ENCODE measurements at regions not wholly inside any gene's neighbourhood (a gene's known extent, or its start where the extent isn't known, plus 50 kb on each side); places are given as distances from the start of the nearest gene placed in this dataset.
A peak's percentile ranks its signal among the peaks of the same experiment; 100 is the strongest.
"Not testable (repeated sequence)": the region's sequence is repeated elsewhere in the genome, so short reads cannot be mapped to it uniquely, and the experiment has no call there.

DNA sequence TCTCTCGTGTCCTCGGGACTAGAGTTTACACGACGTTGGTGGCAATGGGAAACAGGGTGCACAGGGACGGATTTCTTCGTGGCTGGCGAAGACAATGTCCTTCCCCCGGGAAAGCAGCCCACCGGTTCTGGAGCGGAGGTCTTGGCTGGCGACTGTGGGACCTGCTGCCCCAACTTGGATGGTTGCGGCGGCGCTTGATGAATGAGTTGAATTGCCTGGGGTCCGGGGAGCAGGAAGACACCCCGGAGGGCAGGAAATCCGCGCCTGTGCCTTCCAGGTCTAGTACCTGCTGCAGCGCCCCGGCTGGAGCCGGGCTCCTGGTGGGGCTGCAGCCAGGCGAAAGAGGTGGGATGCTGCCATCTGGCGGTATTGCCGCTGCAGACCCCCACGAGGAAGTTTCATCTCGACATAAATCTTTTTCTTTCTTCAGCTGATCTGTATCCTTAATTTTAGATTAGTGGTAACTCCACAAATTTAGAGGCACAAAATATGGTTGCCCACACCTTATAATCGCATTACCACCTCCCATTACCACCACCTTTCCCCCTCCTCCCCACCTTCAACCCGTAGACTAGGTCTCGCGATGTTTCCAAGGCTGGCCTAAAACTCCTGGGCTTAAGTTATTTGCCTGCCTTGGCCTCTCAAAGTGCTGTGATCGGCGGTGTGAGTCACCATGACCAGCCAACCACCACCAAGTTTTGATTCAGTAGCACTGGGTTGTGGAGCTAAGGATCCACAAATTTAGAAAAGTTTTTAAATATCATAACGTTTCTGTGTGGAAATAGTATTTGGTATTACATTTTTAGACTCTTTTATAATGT lies 1929.7 kb upstream of the DEFB115 start:
- DNase-seq (ENCODE audit: low spot score); H3K27ac Mint-ChIP-seq; H3K4me3 Mint-ChIP-seq; ATAC-seq; H3K27me3 Mint-ChIP-seq; H3K4me1 Mint-ChIP-seq (ENCODE audit: low read depth in 2 of 2): not testable (repeated sequence)
- peaks cover 30% of the 10 kb centered on the region for H3K36me3 Mint-ChIP-seq
- H3K9me3 Mint-ChIP-seq = peaks cover 25% of the 10 kb centered on the region

DNA sequence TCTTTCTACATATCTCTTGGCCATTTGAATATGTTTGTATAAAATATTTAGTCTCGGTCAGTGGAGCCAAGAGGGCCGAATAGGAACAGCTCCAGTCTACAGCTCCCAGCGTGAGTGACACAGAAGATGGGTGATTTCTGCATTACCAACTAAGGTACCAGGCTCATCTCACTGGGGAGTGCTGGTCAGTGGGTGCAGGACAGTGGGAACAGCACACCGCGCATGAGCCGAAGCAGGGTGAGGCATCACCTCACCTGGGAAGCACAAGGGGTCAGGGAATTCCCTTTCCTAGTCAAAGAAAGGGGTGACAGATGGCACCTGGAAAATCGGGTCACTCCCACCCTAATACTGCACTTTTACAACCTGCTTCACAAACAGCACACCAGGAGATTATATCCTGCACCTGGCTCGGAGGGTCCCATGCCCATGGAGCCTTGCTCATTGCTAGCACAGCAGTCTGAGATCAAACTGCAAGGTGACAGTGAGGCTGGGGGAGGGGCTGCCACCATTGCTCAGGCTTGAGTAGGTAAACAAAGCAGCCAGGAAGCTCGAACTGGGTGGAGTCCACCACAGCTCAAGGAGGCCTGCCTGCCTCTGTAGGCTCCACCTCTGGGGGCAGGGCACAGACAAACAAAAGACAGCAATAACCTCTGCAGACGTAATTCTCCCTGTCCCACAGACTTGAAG lies 1926.9 kb upstream of the DEFB115 start:
- not testable (repeated sequence) for H3K4me3 Mint-ChIP-seq; H3K27ac Mint-ChIP-seq; H3K4me1 Mint-ChIP-seq (ENCODE audit: low read depth in 2 of 2); ATAC-seq; DNase-seq (ENCODE audit: low spot score); H3K27me3 Mint-ChIP-seq
- Mint-ChIP-seq H3K9me3 (peaks cover 41% of the 10 kb centered on the region), H3K36me3 (peaks cover 36% of the 10 kb centered on the region)

DNA sequence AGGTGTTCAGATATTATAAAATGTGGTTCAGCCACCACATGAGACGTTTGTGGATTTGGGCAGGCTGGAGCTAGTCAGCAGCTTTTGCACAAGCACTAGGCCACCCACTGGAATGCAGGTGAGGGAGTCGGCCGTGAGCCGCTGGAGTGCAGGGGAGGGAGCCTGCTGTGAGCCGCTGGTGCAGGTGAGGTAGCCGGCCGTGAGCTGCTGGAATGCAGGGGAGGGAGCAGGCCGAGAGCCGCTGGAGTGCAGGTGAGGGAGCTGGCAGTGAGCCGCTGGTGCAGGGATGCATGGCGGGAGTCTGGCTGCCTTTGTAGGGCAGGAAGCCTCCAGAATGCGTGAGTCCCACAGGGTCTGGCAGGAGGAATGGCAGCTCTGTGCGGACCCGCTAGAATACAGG lies 1907.6 kb upstream of the DEFB115 start:
- no peak overlapping the region for H3K27ac Mint-ChIP-seq
- ATAC-seq = no peak

DNA sequence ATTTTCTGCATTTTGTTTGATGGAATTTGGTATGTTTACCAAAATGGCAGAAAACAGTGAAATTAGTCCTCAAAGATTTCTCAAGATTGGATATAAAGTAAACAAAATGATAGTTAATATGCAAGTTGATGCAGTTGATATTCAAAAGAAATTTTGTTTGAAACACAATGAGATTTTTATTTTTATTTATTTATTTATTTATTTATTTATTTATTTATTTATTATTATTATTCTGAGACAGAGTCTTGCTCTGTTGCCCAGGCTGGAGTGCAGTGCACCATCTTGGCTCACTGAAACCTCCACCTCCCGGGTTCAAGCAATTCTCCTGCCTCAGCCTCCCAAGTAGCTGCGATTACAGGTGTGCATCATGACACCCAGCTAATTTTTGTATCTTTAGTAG lies 1881.5 kb upstream of the DEFB115 start:
- not testable (repeated sequence) for H3K36me3 Mint-ChIP-seq; H3K27me3 Mint-ChIP-seq; H3K4me3 Mint-ChIP-seq; ATAC-seq; H3K4me1 Mint-ChIP-seq (ENCODE audit: low read depth in 2 of 2); H3K27ac Mint-ChIP-seq; DNase-seq (ENCODE audit: low spot score)
- H3K9me3 Mint-ChIP-seq = peaks cover 14% of the 10 kb centered on the region

More for the DNA sequence above, 1907.6 kb upstream of the DEFB115 start:
- no peaks in the 10 kb centered on the region for H3K27me3 Mint-ChIP-seq
- no peak for DNase-seq (ENCODE audit: low spot score)
- H3K36me3 Mint-ChIP-seq = peaks cover 3% of the 10 kb centered on the region
- no peak overlapping the region for H3K4me3 Mint-ChIP-seq
- peaks cover 25% of the 10 kb centered on the region for H3K9me3 Mint-ChIP-seq
- no peaks in the 10 kb centered on the region for H3K4me1 Mint-ChIP-seq (ENCODE audit: low read depth in 2 of 2)

DNA sequence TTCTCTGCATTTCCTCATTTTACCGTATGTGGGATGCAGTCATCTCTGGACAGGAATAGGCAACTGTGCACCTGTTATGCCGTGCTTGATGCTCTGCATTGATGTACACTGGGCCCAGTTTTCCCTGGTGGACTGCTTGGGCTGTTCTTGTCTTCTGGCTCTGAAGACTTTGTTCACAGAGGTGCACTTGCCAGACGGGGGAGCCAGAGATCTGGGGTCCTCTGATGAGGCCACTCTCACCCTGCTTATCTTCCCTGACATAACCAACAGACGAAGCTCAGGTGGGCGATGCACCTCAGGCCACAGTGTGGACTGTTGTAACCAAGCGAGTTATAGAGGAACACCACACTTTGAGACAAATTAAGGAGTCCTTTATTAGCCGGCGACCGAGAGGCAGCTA lies 1864.6 kb upstream of the DEFB115 start:
- Mint-ChIP-seq H3K36me3 (peaks cover 18% of the 10 kb centered on the region), H3K9me3 (peaks cover 23% of the 10 kb centered on the region)
- ATAC-seq; DNase-seq (ENCODE audit: low spot score); H3K4me1 Mint-ChIP-seq (ENCODE audit: low read depth in 2 of 2); H3K27me3 Mint-ChIP-seq; H3K4me3 Mint-ChIP-seq; H3K27ac Mint-ChIP-seq: not testable (repeated sequence)

DNA sequence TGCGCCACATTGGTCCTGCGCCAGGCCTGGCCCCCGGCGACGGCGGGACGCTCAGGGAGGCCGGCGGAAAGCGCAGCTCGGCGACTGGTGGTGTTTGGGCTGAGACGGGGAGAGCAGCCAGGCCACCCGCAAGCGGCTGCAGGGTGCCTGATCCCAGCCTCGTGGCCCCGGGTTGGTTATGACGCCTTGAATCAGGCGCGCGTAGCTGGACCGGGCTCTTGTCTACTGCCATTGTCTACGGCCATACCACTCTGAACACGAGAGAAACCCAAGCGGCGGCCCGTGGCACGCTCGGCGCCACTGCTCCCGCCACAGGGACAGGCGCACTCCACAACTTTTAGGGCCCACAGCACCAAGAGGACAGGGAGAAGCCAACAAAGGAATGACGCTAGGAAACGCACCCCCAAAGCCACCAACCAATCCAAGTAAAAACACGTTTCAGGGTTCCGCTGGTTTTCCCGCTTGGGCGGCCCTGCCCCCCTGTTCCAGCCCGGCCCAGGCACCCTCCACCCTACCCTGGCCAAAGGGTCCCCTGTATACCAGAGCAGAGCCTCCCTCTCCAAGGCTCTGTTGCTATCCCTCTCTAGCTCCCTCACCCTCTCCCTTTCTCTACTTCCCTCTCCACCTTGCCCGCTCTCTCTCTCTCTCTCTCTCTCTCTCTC lies 1849.3 kb upstream of the DEFB115 start:
- Mint-ChIP-seq H3K4me3 (no peak overlapping the region), H3K36me3 (peaks cover 19% of the 10 kb centered on the region), H3K9me3 (peaks cover 13% of the 10 kb centered on the region), H3K27me3 (no peaks in the 10 kb centered on the region), H3K27ac (no peak overlapping the region), H3K4me1 (ENCODE audit: low read depth in 2 of 2) (no peaks in the 10 kb centered on the region)
- DNase-seq (ENCODE audit: low spot score) (no peak), ATAC-seq (peak in 1 of 2 donors; percentile 17)

DNA sequence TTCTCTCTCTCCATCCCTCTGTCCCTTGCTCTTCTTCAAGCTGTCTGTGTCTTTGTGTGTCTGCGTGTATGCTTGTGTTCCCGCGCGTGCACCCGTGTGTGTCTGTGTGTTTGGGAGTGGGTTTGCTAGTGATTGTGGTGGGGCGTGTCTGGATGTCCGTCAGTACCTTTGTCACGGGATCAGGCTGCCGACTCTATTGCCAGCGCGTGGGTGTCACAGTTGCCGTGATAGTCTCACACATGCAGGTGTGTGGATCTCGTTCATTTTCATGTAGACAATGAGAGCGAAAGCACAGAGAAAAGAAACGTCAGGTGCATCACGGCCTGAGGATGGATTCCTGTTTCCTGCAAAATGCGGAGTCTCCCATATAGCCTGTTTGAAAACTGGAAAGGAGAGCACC lies 1848.8 kb upstream of the DEFB115 start:
- Mint-ChIP-seq H3K9me3 (peaks cover 16% of the 10 kb centered on the region), H3K36me3 (peaks cover 19% of the 10 kb centered on the region)
- not testable (repeated sequence) for H3K4me3 Mint-ChIP-seq; H3K4me1 Mint-ChIP-seq (ENCODE audit: low read depth in 2 of 2); ATAC-seq; DNase-seq (ENCODE audit: low spot score); H3K27me3 Mint-ChIP-seq; H3K27ac Mint-ChIP-seq

DNA sequence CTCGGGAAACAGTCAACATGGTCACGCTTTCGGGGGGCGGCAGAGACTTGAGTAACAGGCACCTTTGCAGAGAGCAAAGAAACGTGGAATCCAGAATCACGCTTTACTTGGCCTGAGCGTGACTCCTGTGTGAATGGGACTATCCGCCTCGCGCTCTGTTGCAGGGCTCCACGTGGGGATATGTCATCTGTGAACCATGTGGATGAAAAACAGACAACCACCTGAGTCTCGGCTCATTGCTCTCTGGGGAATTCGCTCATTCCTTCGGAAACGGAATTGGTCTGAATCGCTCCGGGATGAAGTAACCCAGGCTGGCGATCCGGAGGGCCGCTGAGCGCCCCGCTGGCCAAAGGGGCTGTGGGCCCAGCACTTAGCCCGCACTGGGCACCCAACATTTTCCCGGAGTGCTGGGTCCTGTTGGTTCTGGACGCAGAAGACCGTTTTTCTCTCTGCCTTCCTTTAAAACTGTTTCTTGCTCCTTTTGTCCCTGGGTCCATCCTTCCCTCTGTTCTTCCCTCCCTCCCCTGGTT lies 1848.2 kb upstream of the DEFB115 start:
- H3K4me3 Mint-ChIP-seq; DNase-seq (ENCODE audit: low spot score); ATAC-seq; H3K4me1 Mint-ChIP-seq (ENCODE audit: low read depth in 2 of 2); H3K27ac Mint-ChIP-seq; H3K27me3 Mint-ChIP-seq: not testable (repeated sequence)
- H3K36me3 Mint-ChIP-seq = peaks cover 19% of the 10 kb centered on the region
- H3K9me3 Mint-ChIP-seq = peaks cover 16% of the 10 kb centered on the region

DNA sequence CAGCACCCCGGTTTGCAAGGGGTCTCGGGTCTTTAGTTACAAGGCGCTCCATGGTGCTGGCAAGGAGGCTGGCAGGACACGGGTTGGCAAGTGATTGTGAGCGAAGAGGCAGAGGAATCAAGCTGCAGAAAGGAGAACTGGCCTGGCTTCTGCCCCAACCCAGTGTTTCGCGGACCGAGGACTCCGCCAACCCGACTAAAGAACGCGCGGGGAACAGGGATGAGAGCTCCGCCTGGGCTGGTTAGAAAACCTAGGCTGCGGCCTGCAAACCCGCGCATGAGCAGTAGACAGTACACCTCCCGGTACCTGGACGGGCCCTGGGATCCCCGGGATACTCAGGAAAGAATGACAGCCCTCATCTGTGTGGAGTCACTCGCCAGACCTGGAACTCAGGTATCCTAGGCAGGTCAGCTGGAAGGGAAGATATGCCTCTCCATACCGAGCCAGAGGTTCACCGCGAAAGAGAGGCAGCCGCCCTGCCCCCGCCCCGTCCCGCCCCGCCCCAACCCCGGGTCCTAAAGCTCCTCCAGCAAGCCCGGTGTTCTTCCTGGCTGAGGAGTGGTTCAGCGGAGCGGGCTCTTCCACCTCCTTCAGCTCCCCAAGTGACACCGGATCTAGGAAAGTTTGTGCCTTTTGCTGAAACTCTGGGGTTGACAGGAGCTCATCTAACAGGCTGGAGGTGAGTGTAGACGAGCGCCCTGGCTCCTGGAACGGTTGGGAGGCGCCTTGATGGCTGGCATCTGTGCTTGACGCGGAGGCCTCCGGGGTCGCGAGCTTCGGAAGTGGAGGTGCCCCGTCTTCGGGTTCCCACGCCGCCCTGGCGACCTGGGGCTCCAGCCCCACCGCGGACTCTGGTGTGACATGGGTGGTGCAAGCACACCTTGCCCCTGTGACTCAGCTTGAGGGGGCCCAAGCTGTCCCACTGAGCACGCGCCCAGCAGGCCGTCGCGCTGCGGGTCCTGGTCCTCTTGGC lies 1847.3 kb upstream of the DEFB115 start:
- H3K4me1 Mint-ChIP-seq (ENCODE audit: low read depth in 2 of 2) = no peaks in the 10 kb centered on the region
- DNase-seq (ENCODE audit: low spot score) = no peak
- ATAC-seq = no peak
- peaks cover 16% of the 10 kb centered on the region for H3K9me3 Mint-ChIP-seq
- peaks cover 14% of the 10 kb centered on the region for H3K36me3 Mint-ChIP-seq
- no peak overlapping the region for H3K4me3 Mint-ChIP-seq
- no peaks in the 10 kb centered on the region for H3K27me3 Mint-ChIP-seq
- no peak overlapping the region for H3K27ac Mint-ChIP-seq

DNA sequence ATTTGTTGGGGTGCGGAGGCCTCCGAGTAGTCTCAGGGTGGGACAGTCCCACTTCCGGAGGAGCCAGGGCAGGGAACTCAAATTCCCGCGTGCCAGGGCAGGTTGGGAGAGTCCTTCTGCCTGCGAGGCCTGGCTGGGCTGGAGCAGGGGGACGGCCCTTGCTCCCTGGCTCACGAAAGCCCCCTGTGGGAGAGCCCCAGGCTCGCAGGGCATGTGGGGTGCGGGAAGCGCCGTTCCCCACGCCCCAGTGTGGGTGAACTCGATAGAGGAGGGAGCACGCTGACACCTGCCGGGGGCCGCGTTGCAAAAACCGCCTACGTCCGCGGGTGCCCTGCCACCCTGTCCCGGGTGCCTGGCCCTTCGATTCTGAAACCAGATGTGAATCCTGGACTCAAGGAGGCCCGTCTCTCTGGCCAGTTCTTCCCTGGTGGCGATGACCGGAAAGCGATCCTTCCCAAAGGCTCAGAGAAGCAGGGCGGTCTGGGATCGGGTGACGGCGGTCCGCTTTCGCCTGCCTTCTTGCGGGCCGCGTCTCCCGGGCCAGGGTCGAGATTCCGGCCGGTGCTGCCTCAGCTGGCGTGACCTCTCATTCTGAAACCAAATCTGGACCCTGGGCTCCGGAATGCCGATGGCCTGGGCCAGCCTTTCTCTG lies 1846.5 kb upstream of the DEFB115 start:
- Mint-ChIP-seq H3K27ac (no peak overlapping the region), H3K27me3 (no peaks in the 10 kb centered on the region)
- ATAC-seq = peak in 1 of 2 donors; percentile 45

DNA sequence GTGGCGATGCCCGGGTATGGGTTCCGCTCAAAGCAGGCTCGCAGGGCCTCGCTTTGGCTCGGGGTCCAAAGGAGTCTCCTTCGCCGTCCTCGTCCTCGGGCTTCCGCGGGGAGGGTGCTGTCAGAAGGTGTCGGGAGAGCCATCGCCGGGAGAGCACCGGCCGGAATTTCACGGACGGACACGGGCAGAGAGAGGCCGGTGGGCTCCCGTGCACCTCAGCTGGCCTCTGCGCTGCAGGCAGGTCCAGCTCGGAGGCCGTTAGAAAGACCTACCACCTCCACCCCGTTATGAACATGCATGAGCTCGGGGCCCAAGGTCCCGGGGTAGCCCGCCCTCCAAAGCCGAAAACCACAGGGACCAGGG lies 1846.0 kb upstream of the DEFB115 start:
- H3K4me3 Mint-ChIP-seq; DNase-seq (ENCODE audit: low spot score); H3K27ac Mint-ChIP-seq; H3K27me3 Mint-ChIP-seq; H3K4me1 Mint-ChIP-seq (ENCODE audit: low read depth in 2 of 2): not testable (repeated sequence)
- ATAC-seq = peak in 1 of 2 donors; percentile 56
- Mint-ChIP-seq H3K36me3 (peaks cover 14% of the 10 kb centered on the region), H3K9me3 (peaks cover 19% of the 10 kb centered on the region)

More for the DNA sequence above, 1846.5 kb upstream of the DEFB115 start:
- Mint-ChIP-seq H3K4me1 (ENCODE audit: low read depth in 2 of 2) (no peaks in the 10 kb centered on the region), H3K4me3 (no peak overlapping the region), H3K36me3 (peaks cover 14% of the 10 kb centered on the region), H3K9me3 (peaks cover 16% of the 10 kb centered on the region)
- DNase-seq (ENCODE audit: low spot score) = no peak

DNA sequence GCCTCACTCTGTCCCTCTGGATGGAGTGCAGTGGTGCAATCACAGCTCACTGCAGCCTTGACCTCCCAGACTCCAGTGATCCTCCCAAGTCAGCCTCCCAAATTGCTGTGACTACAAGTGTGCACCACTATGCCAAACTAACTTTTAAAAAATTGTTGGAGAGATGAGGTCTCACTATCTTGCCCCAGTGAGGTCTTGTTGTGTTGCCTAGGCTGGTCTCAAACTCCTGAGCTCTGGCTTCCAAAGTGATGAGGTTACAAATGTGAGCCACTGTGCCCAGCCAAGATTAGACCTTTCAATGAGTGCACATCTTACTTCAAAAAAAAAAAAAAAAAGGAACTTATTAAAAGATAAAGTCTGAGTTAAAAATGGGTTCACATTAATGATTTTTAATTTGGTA lies 1838.1 kb upstream of the DEFB115 start:
- peaks cover 7% of the 10 kb centered on the region for H3K9me3 Mint-ChIP-seq
- no peaks in the 10 kb centered on the region for H3K36me3 Mint-ChIP-seq
- no peaks in the 10 kb centered on the region for H3K4me1 Mint-ChIP-seq (ENCODE audit: low read depth in 2 of 2)

More for the DNA sequence above, 1838.1 kb upstream of the DEFB115 start:
- no peak for DNase-seq (ENCODE audit: low spot score)
- H3K4me3 Mint-ChIP-seq = no peak overlapping the region
- ATAC-seq = no peak
- no peaks in the 10 kb centered on the region for H3K27me3 Mint-ChIP-seq
- no peak overlapping the region for H3K27ac Mint-ChIP-seq
